ENCODE measurements at regions not wholly inside any gene's neighbourhood (a gene's known extent, or its start where the extent isn't known, plus 50 kb on each side); places are given as distances from the start of the nearest gene placed in this dataset.
"Not testable (repeated sequence)": the region's sequence is repeated elsewhere in the genome, so short reads cannot be mapped to it uniquely, and the experiment has no call there.

- DNase-seq (ENCODE audit: low read depth in 2 of 2) = no peak
Observed at GRCh38 chr6:22147921-22148776, 148.7 kb downstream of the PRL start.

DNA sequence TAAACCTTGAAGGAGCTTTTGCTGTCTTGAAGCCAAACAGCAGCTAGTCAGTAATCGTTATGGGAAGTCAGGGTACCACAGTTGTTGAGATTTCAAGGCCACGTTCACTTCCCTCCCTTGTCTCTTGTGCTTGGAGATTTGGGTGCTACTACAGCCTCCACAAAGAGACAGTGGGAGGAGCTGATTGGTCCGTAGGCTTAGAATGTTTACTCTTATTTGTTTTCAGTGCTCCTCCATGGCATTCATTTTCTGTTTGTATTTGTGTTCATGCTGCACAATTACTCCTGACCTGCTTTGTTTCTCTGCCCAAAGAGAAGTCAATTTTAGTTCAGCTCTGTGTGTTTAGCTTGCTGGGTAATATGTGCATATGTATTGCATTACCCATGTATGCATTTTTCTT is 147.7 kb downstream of the PRL start:
- no peak for DNase-seq (ENCODE audit: low read depth in 2 of 2)

GRCh38 chr6:22149501-22150367 is 147.1 kb downstream of the PRL start:
- no peak for DNase-seq (ENCODE audit: low read depth in 2 of 2)

- no peak for DNase-seq (ENCODE audit: low read depth in 2 of 2)
Observed at GRCh38 chr6:22150368-22151035, 146.3 kb downstream of the PRL start.

DNA sequence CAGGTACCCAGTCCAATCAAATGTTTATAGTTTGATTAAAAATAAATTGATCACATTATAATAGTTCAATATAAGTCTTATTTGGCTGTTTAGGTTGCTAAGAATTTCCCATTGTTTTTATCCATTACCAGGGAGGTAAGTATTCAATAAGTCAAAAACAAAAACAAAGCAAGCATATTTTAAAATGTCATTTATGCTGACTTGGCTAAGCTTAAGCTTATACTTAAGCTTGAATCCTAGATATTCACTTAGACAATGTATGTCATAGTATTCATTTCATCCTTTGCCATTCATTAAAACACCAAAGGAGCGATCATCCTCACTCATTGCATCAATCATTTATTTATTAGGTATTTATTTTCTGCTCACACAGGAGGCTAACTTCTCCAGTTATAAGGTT is 144.9 kb downstream of the PRL start:
- DNase-seq (ENCODE audit: low read depth in 2 of 2) = no peak

- DNase-seq (ENCODE audit: low read depth in 2 of 2) = no peak
Observed at GRCh38 chr6:22152841-22153240, 144.0 kb downstream of the PRL start.

GRCh38 chr6:22153384-22154158 is 143.3 kb downstream of the PRL start:
- no peak for DNase-seq (ENCODE audit: low read depth in 2 of 2)

GRCh38 chr6:22155551-22155950 is 141.3 kb downstream of the PRL start:
- no peak for DNase-seq (ENCODE audit: low read depth in 2 of 2)

DNA sequence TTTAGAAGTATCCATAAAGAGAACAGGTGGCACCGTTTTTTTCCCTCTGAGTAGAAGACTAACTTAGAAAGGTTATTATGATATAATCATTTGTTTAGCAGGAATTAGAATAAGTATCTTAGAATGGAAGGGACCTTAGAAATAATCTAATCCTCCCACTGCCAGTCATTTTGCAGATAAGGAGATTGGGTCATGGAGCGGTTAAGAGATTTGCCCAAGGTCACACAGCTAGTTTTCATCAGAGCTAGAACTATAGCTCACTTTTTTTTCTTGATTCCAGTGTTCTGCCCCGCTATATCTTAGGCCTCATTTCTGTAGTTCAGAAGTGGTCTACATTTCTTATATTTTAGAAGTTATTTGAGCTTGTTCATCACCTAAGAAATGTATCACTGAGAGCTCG is 139.6 kb downstream of the PRL start:
- DNase-seq (ENCODE audit: low read depth in 2 of 2) = no peak

DNA sequence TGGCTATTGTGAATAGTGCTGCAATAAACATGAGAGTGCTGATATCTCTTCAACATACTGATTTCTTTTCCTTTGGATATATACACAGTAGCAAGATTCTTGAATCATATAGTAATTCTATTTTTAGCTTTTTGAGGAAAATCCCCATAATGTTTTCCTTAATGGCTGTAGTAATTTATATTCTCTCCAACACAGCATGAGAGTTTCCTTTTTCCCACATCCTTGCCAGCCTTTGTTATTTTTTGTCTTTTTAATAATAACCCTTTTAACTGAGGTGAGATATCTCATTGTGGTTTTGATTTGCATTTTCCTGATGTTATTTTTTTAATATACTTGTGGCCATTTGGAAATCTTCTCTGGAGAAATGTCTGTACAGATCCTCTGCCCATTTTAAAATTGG is 132.6 kb downstream of the PRL start:
- DNase-seq (ENCODE audit: low read depth in 2 of 2) = no peak

GRCh38 chr6:22171006-22171405 is 125.8 kb downstream of the PRL start:
- not testable (repeated sequence) for DNase-seq (ENCODE audit: low read depth in 2 of 2)

DNA sequence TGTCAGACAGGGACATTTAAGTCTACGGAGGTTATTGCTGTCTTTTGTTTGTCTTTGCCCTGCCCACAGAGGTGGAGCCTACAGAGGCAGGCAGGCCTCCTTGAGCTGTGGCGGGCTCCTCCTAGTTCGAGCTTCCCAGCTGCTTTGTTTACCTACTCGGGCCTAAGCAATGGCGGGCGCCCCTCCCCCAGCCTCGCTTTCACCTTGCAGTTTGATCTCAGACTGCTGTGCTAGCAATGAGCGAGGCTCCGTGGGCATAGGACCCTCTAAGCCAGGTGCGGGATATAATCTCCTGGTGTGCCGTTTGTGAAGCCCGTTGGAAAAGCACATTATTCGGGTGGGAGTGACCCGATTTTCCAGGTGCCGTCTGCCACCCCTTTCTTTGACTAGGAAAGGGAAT is 125.0 kb downstream of the PRL start:
- DNase-seq (ENCODE audit: low read depth in 2 of 2) = not testable (repeated sequence)

GRCh38 chr6:22173311-22173710 is 123.5 kb downstream of the PRL start:
- no peak for DNase-seq (ENCODE audit: low read depth in 2 of 2)

DNA sequence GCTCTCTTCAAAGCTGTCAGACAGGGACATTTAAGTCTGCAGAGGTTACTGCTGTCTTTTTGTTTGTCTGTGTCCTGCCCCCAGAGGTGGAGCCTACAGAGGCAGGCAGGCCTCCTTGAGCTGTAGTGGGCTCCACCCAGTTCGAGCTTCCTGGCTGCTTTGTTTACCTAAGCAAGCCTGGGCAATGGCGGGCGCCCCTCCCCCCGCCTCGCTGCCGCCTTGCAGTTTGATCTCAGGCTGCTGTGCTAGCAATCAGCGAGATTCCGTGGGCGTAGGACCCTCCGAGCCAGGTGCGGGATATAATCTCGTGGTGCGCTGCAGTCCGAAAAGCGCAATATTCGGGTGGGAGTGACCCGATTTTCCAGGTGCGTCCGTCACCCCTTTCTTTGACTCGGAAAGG is 116.6 kb downstream of the PRL start:
- DNase-seq (ENCODE audit: low read depth in 2 of 2) = not testable (repeated sequence)

DNA sequence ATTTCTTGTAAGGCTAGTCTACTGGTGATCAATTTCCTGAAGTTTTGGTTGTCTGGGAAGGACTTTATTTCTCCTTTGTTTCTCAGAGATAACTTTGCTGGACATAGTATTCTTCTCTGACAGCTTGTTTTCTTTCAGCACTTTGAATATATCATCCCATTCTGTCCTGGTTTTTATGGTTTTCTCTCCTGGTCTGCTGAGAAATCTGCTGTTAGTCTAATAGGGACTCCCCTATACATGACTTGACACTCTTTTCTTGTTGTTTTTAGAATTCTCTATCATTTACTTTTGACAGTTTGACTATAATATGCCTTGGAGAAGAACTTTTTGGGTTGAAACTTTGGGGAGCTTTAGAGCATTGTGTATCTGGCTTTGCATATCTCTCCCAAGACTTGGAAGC is 112.5 kb downstream of the PRL start:
- DNase-seq (ENCODE audit: low read depth in 2 of 2) = no peak

GRCh38 chr6:22189946-22190345 is 106.9 kb downstream of the PRL start:
- DNase-seq (ENCODE audit: low read depth in 2 of 2) = no peak

- no peak for DNase-seq (ENCODE audit: low read depth in 2 of 2)
Observed at GRCh38 chr6:22194188-22194921, 102.5 kb downstream of the PRL start.

DNA sequence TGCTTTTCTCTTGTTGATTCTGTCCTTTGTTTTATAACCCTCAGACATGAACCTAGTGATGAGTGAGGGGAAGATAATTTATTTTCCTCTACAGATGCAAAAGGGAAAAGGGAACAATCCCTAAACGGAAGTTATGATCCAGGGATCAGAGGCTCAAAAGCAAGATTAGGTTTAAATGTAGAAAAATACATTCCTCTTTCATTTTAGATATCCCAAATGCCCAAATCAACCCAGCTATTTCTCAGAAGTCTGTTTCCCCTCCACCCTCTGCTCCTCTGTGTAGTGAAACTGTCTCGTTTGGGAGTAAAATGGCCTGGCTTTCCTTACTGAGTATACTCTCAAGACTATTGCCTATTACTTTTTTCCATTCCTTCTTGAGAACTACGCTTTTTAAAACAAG is 97.1 kb downstream of the PRL start:
- DNase-seq (ENCODE audit: low read depth in 2 of 2) = no peak

- no peak for DNase-seq (ENCODE audit: low read depth in 2 of 2)
Observed at GRCh38 chr6:22204153-22204552, 92.7 kb downstream of the PRL start.

DNA sequence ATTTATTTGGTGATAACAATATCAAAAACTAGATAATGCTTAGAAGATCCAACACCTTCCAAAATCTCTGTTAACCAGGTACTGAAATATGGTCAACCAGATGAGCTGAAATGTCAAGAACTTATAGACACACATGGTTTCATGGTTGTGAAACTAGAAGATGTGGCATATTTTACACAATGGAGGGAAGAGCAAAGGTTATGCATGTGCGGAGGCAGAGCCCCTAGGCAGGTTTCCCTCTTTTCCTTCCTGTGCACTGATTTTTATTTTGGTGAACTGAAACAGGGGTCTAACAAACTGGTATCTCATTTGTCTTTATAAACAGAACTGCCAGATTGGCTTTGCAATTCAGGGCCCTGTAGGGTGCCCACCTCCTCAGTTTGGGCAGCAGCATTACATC is 91.6 kb downstream of the PRL start:
- DNase-seq (ENCODE audit: low read depth in 2 of 2) = no peak

DNA sequence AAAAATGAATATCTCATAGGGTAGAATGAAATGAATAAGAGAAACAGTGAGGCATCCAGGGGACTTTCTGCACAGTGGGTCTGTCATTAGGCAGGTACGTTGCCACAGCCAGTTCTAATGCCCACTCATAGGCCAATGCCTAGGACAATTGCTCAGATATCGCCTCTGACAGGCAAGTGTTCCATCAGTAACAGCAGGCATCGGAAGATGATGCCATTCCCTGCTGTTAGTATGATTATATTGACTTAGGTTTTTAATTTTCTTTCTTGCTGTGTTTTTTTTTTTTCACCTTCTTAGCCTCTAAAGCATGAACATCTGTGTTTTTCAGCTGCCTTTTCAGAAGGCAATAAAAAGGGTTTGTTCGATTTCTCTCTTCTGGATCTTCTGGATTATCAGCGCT is 90.7 kb downstream of the PRL start:
- DNase-seq (ENCODE audit: low read depth in 2 of 2) = no peak
